ENCODE measurements at regions not wholly inside any gene's neighbourhood (a gene's known extent, or its start where the extent isn't known, plus 50 kb on each side); places are given as distances from the start of the nearest gene placed in this dataset.
"Not testable (repeated sequence)": the region's sequence is repeated elsewhere in the genome, so short reads cannot be mapped to it uniquely, and the experiment has no call there.

- TF ChIP-seq POLR2AphosphoS5 (IDR thresholded peaks at IDR 0.05; ENCODE audit: low read depth, low read length); POLR2A (IDR thresholded peaks at IDR 0.05; ENCODE audit: low read depth, low read length); TAF1 (IDR thresholded peaks at IDR 0.05; ENCODE audit: low read depth, low read length); PAX5 (IDR thresholded peaks at IDR 0.05; ENCODE audit: insufficient read depth, low read length, severe bottlenecking); POU2F2 (IDR thresholded peaks at IDR 0.05; ENCODE audit: low read depth, low read length); SPI1 (IDR thresholded peaks at IDR 0.05; ENCODE audit: low read depth, low read length): not testable (repeated sequence)
Observed at GRCh38 chr2:111544006-111544405, 340.0 kb downstream of the ANAPC1 start.

Data from GM12891 (cell line).